ENCODE measurements at regions not wholly inside any gene's neighbourhood (a gene's known extent, or its start where the extent isn't known, plus 50 kb on each side); places are given as distances from the start of the nearest gene placed in this dataset.

- no peak for DNase-seq
These were observed 76.4 kb downstream of the DDX3Y start for GRCh38 chrY:12981074-12981473.

- no peak for DNase-seq
These were observed 77.7 kb downstream of the DDX3Y start for GRCh38 chrY:12982249-12982829.

GRCh38 chrY:12984637-12985344, 80.1 kb downstream of the DDX3Y start:
- no peak for DNase-seq

- no peak for DNase-seq
These were observed 112.8 kb downstream of the DDX3Y start for GRCh38 chrY:13017493-13017892.

DNA sequence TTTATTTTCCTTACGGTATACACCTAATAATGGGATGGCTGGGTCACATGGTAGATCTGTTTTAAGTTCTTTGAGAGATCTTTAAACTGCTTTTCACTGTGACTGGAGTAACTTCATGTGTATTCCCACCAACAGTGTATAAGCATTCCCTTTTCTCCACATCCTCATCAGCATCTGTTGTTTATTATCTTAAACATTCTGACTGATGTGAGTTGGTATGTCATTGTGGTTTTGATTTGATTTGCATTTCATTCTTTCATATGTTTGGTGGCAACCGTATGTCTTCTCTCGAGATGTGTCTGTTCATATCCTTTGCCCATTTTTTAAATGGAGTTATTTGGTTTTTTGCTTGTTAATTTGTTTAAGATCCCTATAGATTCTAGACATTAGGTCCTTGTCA, 114.8 kb downstream of the DDX3Y start:
- DNase-seq: no peak

DNA sequence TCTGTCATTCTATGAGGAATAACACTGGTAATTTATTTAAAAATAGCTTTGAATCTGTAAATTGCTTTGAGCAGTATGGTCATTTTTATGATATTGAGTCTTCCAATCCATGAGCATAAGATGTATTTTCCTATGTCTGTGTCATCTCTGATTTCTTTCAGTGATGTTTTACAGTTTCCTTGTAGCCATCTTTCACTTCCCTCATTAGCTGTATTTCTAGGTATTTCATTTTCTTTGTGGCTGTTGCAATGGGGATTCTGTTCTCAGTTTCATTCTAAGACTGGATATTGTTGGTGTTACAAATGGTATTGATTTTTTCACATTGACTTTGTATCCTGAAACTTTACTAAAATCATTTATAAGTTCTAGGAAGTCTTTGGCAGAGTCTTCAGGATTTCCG, 116.2 kb downstream of the DDX3Y start:
- no peak for DNase-seq

GRCh38 chrY:13023607-13024006, 118.9 kb downstream of the DDX3Y start:
- no peak for DNase-seq

GRCh38 chrY:13024447-13024846, 119.8 kb downstream of the DDX3Y start:
- DNase-seq: no peak

GRCh38 chrY:13026906-13027305, 122.2 kb downstream of the DDX3Y start:
- DNase-seq: no peak

GRCh38 chrY:13040232-13040631, 135.6 kb downstream of the DDX3Y start:
- peak; percentile 5 for DNase-seq

- no peak for DNase-seq
These were observed 148.8 kb downstream of the DDX3Y start for GRCh38 chrY:13053501-13053900.

DNA sequence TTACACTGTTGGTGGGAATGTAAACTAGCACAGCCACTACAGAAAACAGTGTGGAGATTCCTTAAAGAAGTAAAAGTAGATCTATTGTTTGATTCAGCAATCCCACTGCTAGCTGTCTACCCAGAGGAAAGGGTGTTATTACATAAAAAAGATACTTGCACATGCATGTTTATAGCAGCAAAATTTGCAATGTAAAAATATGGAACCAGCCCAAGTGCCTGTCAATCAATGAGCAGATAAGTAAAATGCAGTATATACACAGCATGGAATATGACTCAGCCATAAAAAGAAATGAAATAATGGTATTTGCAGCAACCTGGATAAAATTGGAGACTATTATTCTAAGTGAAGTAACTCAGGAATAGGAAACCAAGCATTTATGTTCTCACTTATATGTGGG, 161.7 kb downstream of the DDX3Y start:
- DNase-seq: no peak

DNA sequence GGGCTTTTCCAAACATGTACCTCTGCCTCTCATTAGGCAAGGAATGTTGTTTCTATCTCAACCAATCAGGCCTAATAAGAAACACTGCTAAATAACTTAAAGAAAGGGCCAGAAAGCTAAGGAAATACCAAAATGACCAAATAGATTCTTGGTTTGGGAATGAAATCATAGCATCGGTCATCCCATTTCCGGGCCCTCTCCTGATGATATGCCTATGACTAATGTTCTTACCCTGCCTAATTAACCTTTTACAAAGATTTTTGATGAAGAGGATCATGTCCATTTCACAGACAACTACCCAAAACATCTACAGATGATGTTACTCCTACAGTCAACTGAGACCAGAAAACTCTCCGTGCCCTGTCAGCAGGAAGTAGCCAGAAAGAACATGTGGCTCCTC, 164.0 kb downstream of the DDX3Y start:
- no peak for DNase-seq

- no peak for DNase-seq
These were observed 164.4 kb downstream of the DDX3Y start for GRCh38 chrY:13069111-13069510.

GRCh38 chrY:13082748-13083147, 178.1 kb downstream of the DDX3Y start:
- no peak for DNase-seq

GRCh38 chrY:13091575-13091974, 186.9 kb downstream of the DDX3Y start:
- no peak for DNase-seq

GRCh38 chrY:13092986-13093385, 188.3 kb downstream of the DDX3Y start:
- no peak for DNase-seq

DNA sequence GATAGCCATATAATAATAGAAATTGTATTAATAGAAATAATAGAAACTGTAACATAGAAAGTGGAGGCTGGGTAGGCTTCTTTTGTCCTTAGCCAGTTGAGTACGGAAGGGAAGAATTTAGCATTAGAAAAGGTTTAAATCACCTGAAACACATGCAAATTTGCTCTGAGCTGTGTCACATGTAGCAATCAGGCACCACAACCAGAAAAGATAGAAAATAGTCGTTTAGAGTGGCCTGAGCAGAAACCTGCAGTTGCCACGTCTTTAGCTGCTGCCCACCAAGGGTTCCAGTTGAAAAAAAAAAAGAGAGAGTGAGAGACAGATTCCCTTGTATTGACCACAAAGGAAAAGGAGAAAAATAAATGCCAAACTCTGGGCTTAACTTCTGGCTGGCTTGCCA, 188.8 kb downstream of the DDX3Y start:
- no peak for DNase-seq

GRCh38 chrY:13094411-13094810, 189.7 kb downstream of the DDX3Y start:
- DNase-seq: no peak

DNA sequence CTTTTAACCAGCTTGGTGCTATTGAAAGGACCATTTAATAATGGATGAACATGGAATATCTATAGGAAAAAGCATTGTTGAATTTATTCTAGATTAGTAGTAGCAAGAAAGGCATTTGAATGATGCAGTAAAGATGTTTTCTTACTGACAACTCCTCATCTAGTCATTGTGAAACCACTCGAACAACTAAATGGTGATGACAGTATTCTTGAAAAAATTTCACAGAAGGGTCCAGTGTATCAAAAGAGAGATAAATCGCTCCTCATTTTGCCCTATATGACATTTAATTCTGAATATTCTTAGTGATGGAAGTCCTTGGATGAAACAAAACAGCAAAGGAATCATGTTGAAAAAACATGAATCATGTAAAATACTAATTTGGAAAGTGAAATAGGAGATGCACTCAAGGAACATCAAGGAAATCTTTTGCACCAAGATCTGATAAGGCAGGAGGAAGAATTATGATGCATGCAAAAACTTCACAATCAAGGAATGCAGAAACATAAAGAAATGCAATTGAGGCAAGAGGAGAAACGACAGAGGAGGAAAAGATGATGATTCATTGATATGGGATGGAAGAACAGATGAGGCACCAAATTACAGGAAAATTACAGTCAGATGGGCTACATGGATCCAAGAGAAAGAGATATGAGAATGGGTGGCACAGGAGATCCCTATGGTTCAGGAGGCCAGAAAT, 190.4 kb downstream of the DDX3Y start:
- no peak for DNase-seq

- DNase-seq: no peak
These were observed 222.3 kb downstream of the DDX3Y start for GRCh38 chrY:13126881-13127456.

- no peak for DNase-seq
These were observed 222.8 kb downstream of the DDX3Y start for GRCh38 chrY:13127476-13127875.

DNA sequence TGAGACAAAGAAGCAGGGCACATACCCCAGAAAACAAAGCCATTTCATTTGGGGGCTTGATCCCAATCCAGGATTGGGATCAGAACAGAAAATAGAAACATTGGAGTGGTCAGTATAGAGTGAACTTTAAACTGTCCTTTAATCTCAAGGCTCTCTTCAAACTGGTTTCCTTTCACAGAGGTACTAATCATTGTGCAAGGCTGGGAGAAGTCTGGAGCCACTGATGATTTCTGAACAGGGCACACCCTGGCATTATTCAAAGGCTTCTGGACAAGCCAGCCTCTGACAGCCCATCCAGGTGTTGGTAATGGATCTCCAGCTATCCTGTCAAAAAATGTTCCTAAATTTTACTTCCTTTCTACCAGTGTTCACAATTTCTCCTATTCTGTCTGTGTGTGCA, 244.5 kb downstream of the DDX3Y start:
- no peak for DNase-seq

GRCh38 chrY:13167698-13168097, 263.0 kb downstream of the DDX3Y start:
- no peak for DNase-seq

Measured in GF-D8 (cell line).